GM12878 (cell line): ENCODE measurements at regions not wholly inside any gene's neighbourhood (a gene's known extent, or its start where the extent isn't known, plus 50 kb on each side); places are given as distances from the start of the nearest gene placed in this dataset.
A peak's percentile ranks its signal among the peaks of the same experiment; 100 is the strongest.
"Not testable (repeated sequence)": the region's sequence is repeated elsewhere in the genome, so short reads cannot be mapped to it uniquely, and the experiment has no call there.

Source experiments
- ATAC-seq: fragments of 200-7000 bp; cut with Tn5 transposase; 3 replicates; pipeline ENCODE4 v1.9.1; 2020; ENCODE audit warnings: mild to moderate bottlenecking, moderate library complexity
- BruUV-seq: library from RNA; stranded (reverse); fragments of 400-500 nt; replicated peaks from 2 replicates; lab custom pipeline; 2021; lab: Mats Ljungman, UMichigan
- CTCF ChIA-PET: fragments of 300-600 bp; sonication (Branson Sonifier 250); formaldehyde crosslinking; extraction: SDS; loops from one replicate; lab custom pipeline; 2021; ENCODE audit warnings: inconsistent platforms; lab: Yijun Ruan, JAX
- POLR2A ChIA-PET: fragments of 350-600 bp; formaldehyde crosslinking; extraction: SDS; loops from one replicate; lab custom pipeline; 2021; ENCODE audit warnings: inconsistent platforms; lab: Charles Lee
- RAD21 ChIA-PET: fragments of 300-600 bp; sonication (Branson Sonifier 250); formaldehyde crosslinking; loops from one replicate; lab custom pipeline; 2023; ENCODE audit warnings: antibody characterized with exemption; ENCODE audit not compliant: unreplicated experiment; lab: Charles Lee
- SMC1A ChIA-PET: fragments of 300-600 bp; sonication (Branson Sonifier 250); formaldehyde crosslinking; loops from one replicate; lab custom pipeline; 2023; ENCODE audit not compliant: unreplicated experiment, uncharacterized antibody; lab: Charles Lee
- DNase-seq: peaks from one replicate; pipeline ENCODE4 v3.0.0-alpha.2; 2011; ENCODE audit warnings: low read depth, low spot score
- FAIRE-seq: peaks from 3 replicates; lab custom pipeline; 2011; peaks lifted over from hg19 to GRCh38; lab: Jason Lieb, UNC
- H2AFZ ChIP-seq: 2 replicates; pipeline ENCODE4 v1.6.0; 2011; ENCODE audit warnings: low read depth, low read length, control low read depth; ENCODE audit not compliant: control insufficient read depth
- H3K27ac ChIP-seq: 2 replicates; pipeline ENCODE4 v1.5.1; 2011; ENCODE audit warnings: control low read depth; ENCODE audit not compliant: control insufficient read depth, insufficient read depth
- H3K27me3 ChIP-seq, 2 experiments: replicated peaks in 1 of 2; 2 replicates each; pipeline versions ENCODE4 v1.6.0 to v1.6.1; 2011; ENCODE audit warnings: low read length in 1 of 2; ENCODE audit not compliant: control insufficient read depth in 2 of 2, insufficient read depth in 2 of 2
- H3K36me3 ChIP-seq, 2 experiments: 2 replicates each; pipeline ENCODE4 v1.5.1; 2011; ENCODE audit warnings: low read length in 1 of 2; ENCODE audit not compliant: control insufficient read depth in 2 of 2, insufficient read depth in 2 of 2
- H3K4me1 ChIP-seq: 2 replicates; pipeline ENCODE4 v1.6.1; 2011; ENCODE audit warnings: mild to moderate bottlenecking, low read length, moderate library complexity, mixed read lengths; ENCODE audit not compliant: control insufficient read depth, insufficient read depth
- H3K4me2 ChIP-seq: 2 replicates; pipeline ENCODE4 v1.6.0; 2011; ENCODE audit warnings: control low read depth; ENCODE audit not compliant: control insufficient read depth, insufficient read depth
- H3K4me3 ChIP-seq: fragments of 200-600 bp; sonication (generic); 2 replicates; pipeline ENCODE4 v1.5.1; 2016
- H3K79me2 ChIP-seq: 2 replicates; pipeline ENCODE4 v1.6.0; 2011; ENCODE audit warnings: low read length; ENCODE audit not compliant: control insufficient read depth, insufficient read depth
- H3K9ac ChIP-seq: 2 replicates; pipeline ENCODE4 v1.8.0; 2011; ENCODE audit warnings: low read length, control low read depth, mixed read lengths; ENCODE audit not compliant: control insufficient read depth, insufficient read depth
- H3K9me3 ChIP-seq: replicated peaks from 3 replicates; pipeline ENCODE4 v1.5.1; 2011; ENCODE audit warnings: mild to moderate bottlenecking, low read length; ENCODE audit not compliant: control insufficient read depth, insufficient read depth
- H4K20me1 ChIP-seq: 2 replicates; pipeline ENCODE4 v1.6.0; 2011; ENCODE audit not compliant: control insufficient read depth, insufficient read depth
- IKZF1 ChIP-seq: fragments of 450-650 bp; conservative IDR thresholded peaks from 2 replicates; pipeline ENCODE4 v1.6.1; 2017; ENCODE audit warnings: antibody characterized with exemption, mild to moderate bottlenecking
- SPI1 ChIP-seq: IDR thresholded peaks from 2 replicates; pipeline ENCODE4 v1.6.1; 2011; ENCODE audit warnings: low read depth, mild to moderate bottlenecking, low read length, moderate library complexity, borderline replicate concordance; ENCODE audit not compliant: insufficient read depth
- WGBS: methylation state at CpG from one replicate; pipeline ENCODE4 v1.1.6; 2016; ENCODE audit warnings: low lambda C conversion rate; ENCODE audit not compliant: insufficient replicate concordance, insufficient coverage; ENCODE audit errors: missing lambda C conversion rate; 5-methylcytosine and 5-hydroxymethylcytosine counted together
- in situ Hi-C: fragments of 300-500 bp; cut with MboI; formaldehyde crosslinking; loops from 9 replicates; pipeline ENCODE4 v1.14.3; 2018; ENCODE audit warnings: mixed read lengths
- intact Hi-C: fragments of 100-400 bp; cut with micrococcal nuclease; formaldehyde crosslinking; loops from one replicate; pipeline ENCODE4 v1.14.2; 2022; ENCODE audit not compliant: unreplicated experiment

DNA sequence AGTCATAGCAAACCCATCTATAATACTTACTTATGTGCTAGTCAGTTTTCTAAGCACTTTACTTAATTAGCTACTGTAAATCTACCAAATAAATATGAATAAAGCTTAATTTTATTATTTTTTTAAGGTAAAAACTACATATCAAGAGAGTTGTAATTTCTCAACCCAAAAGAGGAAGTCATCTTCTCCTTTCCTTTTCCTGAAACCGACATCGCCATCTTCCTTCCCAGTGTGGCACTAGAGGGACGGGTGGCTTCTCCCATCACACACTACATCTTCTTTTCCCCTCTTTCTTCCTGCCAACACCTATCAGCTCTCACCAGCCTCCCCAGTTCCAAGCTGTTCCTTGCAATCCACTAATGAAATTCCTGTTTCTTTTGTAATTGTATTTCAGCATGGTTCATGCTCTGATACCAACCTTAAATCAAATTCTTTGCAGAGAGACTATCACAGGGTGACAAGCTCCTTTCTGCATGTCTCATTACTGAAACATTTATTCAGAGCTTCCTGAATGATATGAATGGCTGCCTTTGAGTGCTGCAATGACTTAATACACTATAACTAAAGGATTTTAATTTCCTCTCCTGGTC, 251.6 kb upstream of the FAM78B start:
- no peak overlapping the region for H3K27ac ChIP-seq
- SMC1A ChIA-PET, result interaction anchor here (0.6 to 0.8 kb wide), 2 partner anchors 64 to 419 kb away, joined by 3 read pairs; no protein-coding TSS in a partner anchor
- in situ Hi-C loops (no loop called here), intact Hi-C loops (no loop called here)
- H3K36me3 ChIP-seq, result no peaks in the 10 kb centered on the region
- H3K4me3 ChIP-seq, result no peak overlapping the region
- H3K4me2 ChIP-seq, result no peak overlapping the region
- no peak overlapping the region for H3K9ac ChIP-seq
- DNase-seq (no peak), ATAC-seq (no peak), FAIRE-seq (no peak)
- 0% methylated on average over 3 of the region's 3 CpGs for WGBS
- H3K9me3 ChIP-seq, result no peaks in the 10 kb centered on the region
- RAD21 ChIA-PET, result no interaction called here
- H4K20me1 ChIP-seq, result no peaks in the 10 kb centered on the region
- no peaks in the 10 kb centered on the region for H3K27me3 ChIP-seq
- no peaks in the 10 kb centered on the region for H3K4me1 ChIP-seq
- POLR2A ChIA-PET, result no interaction called here
- TF ChIP-seq SPI1, result peak; percentile 13; the same call in 1 of the 2 replicates
- TF ChIP-seq IKZF1, result no peak
- CTCF ChIA-PET, result no interaction called here
- no TSS peak for BruUV-seq
- no peak overlapping the region for H2AFZ ChIP-seq
- no peaks in the 10 kb centered on the region for H3K79me2 ChIP-seq

DNA sequence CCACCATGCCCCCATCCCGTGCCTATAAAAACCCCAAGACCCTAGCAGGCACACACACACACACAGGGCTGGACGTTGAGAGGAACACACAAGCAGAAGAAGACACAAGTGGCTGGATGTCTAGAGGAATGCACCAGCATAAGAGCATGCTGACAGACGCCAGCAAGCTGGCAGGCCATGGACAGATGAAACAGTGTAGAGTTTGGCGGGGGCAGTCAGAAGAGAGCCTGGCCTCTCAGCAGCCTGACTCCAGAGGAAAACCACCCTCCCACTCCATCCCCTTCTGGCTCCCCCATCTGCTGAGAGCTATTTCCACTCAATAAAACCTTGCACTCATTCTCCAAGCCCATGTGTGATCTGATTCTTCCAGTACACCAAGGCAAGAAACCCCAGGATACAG, 255.8 kb upstream of the FAM78B start:
- H3K4me1 ChIP-seq, H3K9ac ChIP-seq, in situ Hi-C loops, H3K4me3 ChIP-seq, POLR2A ChIA-PET, RAD21 ChIA-PET, H3K27ac ChIP-seq, H3K36me3 ChIP-seq, H2AFZ ChIP-seq, H3K27me3 ChIP-seq, DNase-seq, CTCF ChIA-PET, FAIRE-seq, BruUV-seq, H3K79me2 ChIP-seq, intact Hi-C loops, ATAC-seq, H4K20me1 ChIP-seq, H3K4me2 ChIP-seq, SMC1A ChIA-PET, H3K9me3 ChIP-seq: not testable (repeated sequence)
- 27% methylated on average over 4 of the region's 4 CpGs for WGBS
